ENCODE measurements at regions not wholly inside any gene's neighbourhood (a gene's known extent, or its start where the extent isn't known, plus 50 kb on each side); places are given as distances from the start of the nearest gene placed in this dataset.

DNA sequence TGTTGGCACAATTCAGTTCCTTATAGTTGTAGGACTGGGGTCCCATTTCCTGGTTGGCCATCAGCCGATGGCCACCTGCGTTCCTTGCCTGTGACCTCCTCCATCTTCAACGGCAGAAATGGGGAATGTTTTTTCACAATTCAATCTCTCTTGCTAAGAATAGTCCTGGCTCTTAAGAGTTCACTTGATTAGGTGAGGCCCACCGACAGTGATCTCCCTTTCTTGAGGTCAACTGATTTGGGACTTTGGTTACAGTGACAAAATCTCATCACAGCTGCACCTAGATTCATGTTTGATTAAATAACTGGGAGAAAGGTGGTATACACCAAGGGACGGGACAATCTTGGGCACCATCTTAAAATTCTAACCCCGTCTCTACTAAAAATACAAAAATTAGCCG lies 139.1 kb upstream of the DTNBP1 start:
- no peak overlapping the region for H3K27ac Mint-ChIP-seq

More for the DNA sequence above, 139.1 kb upstream of the DTNBP1 start:
- Histone ChIP-seq H3K79me2 (replicated peaks; ENCODE audit: insufficient read depth) (no peaks in the 10 kb centered on the region), H4K20me1 (replicated peaks; ENCODE audit: insufficient read depth) (no peaks in the 10 kb centered on the region), H3K4me1 (ENCODE audit: insufficient read depth) (no peaks in the 10 kb centered on the region), H3K4me3 (no peak overlapping the region), H3K4me2 (no peak overlapping the region), H3F3A (replicated peaks; ENCODE audit: low read depth) (no peaks in the 10 kb centered on the region), H2AFZ (no peak overlapping the region), H3K9me2 (ENCODE audit: insufficient read depth) (0 out of 2 replicates have a peak, but pooled peaks cover 3% of the 10 kb centered on the region), H3K36me3 (ENCODE audit: insufficient read depth) (no peaks in the 10 kb centered on the region), H3K27ac (ENCODE audit: low read depth) (no peak overlapping the region), H3K27me3 (ENCODE audit: insufficient read depth) (no peaks in the 10 kb centered on the region)
- no peaks in the 10 kb centered on the region for H3K27me3 Mint-ChIP-seq (ENCODE audit: insufficient read depth, low read depth, poor library complexity)
- peaks cover 9% of the 10 kb centered on the region for H3K36me3 Mint-ChIP-seq (ENCODE audit: low read depth)
- H3K9me3 Mint-ChIP-seq, result peaks cover 17% of the 10 kb centered on the region
- ATAC-seq (no peak), DNase-seq (ENCODE audit: low spot score) (no peak)
- H3K4me1 Mint-ChIP-seq, result no peaks in the 10 kb centered on the region; the same call in 2 of the 3 replicates
- TF ChIP-seq ZNF331 (CRISPR knock-in tag; IDR thresholded peaks at IDR 0.05; ENCODE audit: low read depth) (no peak), EZH2 (IDR thresholded peaks at IDR 0.05; ENCODE audit: low read depth, unreplicated experiment) (no peak), ZNF114 (CRISPR knock-in tag; IDR thresholded peaks at IDR 0.05) (no peak), EZH2phosphoT487 (IDR thresholded peaks at IDR 0.05; ENCODE audit: unreplicated experiment) (no peak), NANOG (IDR thresholded peaks at IDR 0.05; ENCODE audit: borderline replicate concordance) (no peak), JUNB (IDR thresholded peaks at IDR 0.05; ENCODE audit: unreplicated experiment) (no peak)
- TF ChIP-seq, protein P1, sequence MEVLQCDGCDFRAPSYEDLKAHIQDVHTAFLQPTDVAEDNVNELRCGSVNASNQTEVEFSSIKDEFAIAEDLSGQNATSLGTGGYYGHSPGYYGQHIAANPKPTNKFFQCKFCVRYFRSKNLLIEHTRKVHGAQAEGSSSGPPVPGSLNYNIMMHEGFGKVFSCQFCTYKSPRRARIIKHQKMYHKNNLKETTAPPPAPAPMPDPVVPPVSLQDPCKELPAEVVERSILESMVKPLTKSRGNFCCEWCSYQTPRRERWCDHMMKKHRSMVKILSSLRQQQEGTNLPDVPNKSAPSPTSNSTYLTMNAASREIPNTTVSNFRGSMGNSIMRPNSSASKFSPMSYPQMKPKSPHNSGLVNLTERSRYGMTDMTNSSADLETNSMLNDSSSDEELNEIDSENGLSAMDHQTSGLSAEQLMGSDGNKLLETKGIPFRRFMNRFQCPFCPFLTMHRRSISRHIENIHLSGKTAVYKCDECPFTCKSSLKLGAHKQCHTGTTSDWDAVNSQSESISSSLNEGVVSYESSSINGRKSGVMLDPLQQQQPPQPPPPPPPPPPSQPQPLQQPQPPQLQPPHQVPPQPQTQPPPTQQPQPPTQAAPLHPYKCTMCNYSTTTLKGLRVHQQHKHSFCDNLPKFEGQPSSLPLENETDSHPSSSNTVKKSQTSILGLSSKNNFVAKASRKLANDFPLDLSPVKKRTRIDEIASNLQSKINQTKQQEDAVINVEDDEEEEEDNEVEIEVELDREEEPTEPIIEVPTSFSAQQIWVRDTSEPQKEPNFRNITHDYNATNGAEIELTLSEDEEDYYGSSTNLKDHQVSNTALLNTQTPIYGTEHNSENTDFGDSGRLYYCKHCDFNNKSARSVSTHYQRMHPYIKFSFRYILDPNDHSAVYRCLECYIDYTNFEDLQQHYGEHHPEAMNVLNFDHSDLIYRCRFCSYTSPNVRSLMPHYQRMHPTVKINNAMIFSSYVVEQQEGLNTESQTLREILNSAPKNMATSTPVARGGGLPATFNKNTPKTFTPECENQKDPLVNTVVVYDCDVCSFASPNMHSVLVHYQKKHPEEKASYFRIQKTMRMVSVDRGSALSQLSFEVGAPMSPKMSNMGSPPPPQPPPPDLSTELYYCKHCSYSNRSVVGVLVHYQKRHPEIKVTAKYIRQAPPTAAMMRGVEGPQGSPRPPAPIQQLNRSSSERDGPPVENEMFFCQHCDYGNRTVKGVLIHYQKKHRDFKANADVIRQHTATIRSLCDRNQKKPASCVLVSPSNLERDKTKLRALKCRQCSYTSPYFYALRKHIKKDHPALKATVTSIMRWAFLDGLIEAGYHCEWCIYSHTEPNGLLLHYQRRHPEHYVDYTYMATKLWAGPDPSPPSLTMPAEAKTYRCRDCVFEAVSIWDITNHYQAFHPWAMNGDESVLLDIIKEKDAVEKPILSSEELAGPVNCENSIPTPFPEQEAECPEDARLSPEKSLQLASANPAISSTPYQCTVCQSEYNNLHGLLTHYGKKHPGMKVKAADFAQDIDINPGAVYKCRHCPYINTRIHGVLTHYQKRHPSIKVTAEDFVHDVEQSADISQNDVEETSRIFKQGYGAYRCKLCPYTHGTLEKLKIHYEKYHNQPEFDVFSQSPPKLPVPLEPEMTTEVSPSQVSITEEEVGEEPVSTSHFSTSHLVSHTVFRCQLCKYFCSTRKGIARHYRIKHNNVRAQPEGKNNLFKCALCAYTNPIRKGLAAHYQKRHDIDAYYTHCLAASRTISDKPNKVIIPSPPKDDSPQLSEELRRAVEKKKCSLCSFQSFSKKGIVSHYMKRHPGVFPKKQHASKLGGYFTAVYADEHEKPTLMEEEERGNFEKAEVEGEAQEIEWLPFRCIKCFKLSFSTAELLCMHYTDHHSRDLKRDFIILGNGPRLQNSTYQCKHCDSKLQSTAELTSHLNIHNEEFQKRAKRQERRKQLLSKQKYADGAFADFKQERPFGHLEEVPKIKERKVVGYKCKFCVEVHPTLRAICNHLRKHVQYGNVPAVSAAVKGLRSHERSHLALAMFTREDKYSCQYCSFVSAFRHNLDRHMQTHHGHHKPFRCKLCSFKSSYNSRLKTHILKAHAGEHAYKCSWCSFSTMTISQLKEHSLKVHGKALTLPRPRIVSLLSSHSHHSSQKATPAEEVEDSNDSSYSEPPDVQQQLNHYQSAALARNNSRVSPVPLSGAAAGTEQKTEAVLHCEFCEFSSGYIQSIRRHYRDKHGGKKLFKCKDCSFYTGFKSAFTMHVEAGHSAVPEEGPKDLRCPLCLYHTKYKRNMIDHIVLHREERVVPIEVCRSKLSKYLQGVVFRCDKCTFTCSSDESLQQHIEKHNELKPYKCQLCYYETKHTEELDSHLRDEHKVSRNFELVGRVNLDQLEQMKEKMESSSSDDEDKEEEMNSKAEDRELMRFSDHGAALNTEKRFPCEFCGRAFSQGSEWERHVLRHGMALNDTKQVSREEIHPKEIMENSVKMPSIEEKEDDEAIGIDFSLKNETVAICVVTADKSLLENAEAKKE (CRISPR knock-in tag; IDR thresholded peaks at IDR 0.05), result no peak
- TF ChIP-seq, protein P2, sequence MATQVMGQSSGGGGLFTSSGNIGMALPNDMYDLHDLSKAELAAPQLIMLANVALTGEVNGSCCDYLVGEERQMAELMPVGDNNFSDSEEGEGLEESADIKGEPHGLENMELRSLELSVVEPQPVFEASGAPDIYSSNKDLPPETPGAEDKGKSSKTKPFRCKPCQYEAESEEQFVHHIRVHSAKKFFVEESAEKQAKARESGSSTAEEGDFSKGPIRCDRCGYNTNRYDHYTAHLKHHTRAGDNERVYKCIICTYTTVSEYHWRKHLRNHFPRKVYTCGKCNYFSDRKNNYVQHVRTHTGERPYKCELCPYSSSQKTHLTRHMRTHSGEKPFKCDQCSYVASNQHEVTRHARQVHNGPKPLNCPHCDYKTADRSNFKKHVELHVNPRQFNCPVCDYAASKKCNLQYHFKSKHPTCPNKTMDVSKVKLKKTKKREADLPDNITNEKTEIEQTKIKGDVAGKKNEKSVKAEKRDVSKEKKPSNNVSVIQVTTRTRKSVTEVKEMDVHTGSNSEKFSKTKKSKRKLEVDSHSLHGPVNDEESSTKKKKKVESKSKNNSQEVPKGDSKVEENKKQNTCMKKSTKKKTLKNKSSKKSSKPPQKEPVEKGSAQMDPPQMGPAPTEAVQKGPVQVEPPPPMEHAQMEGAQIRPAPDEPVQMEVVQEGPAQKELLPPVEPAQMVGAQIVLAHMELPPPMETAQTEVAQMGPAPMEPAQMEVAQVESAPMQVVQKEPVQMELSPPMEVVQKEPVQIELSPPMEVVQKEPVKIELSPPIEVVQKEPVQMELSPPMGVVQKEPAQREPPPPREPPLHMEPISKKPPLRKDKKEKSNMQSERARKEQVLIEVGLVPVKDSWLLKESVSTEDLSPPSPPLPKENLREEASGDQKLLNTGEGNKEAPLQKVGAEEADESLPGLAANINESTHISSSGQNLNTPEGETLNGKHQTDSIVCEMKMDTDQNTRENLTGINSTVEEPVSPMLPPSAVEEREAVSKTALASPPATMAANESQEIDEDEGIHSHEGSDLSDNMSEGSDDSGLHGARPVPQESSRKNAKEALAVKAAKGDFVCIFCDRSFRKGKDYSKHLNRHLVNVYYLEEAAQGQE (IDR thresholded peaks at IDR 0.05; ENCODE audit: unreplicated experiment), result no peak
- no peak overlapping the region for H3K4me3 Mint-ChIP-seq
